Stimulated activated CD8-positive, alpha-beta memory T cell treated with anti-CD3 and anti-CD28 coated beads, Interleukin-12 subunit alpha, Interleukin-12 subunit beta, amount 100 ng/mL, for 4 hours (primary cell): ENCODE measurements at regions not wholly inside any gene's neighbourhood (a gene's known extent, or its start where the extent isn't known, plus 50 kb on each side); places are given as distances from the start of the nearest gene placed in this dataset.
A peak's percentile ranks its signal among the peaks of the same experiment; 100 is the strongest.
"Not testable (repeated sequence)": the region's sequence is repeated elsewhere in the genome, so short reads cannot be mapped to it uniquely, and the experiment has no call there.

Source experiments
- DNase-seq: peaks from one replicate; pipeline ENCODE4 v3.0.0-alpha.2; 2020; ENCODE audit warnings: low read depth

DNA sequence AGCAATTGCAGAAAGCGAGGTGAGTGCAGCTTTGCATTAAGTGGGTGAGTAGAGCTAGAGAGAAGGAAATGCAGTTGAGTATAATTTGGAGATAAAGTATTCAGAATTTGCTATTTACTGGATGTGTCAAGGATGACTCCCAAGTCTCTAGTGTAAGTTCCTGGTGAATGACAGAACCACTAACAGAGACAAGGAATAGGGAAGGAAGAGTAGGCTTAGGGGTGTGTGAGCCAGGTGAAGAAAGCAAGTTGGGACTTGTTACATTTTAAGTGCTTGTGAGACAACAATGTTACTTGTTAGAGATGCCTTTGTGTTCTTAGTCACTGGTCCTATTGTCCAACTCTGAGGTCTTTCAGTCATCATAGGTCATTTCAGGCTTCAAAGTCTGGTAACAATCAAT, 70.8 kb downstream of the TBC1D26 start:
- DNase-seq: not testable (repeated sequence)

DNA sequence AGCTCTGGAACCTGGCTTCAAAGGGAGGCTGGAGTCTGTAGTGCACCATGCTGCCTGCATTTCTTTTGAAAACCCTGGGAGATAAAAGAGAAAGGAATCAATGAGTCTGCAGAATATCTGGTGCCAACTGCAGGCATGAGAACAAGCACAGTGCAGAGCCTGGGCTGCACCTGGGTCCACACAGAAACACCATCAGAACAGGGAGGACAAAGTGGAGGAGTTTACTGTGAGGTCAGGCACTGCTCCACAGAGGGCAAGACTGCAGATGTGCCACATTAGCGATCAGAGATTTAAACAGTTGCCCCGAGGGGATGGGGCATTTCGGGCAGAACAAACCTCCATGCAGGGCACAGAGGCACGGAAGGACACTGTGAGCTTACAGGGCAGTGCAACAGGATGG, 74.7 kb downstream of the TBC1D26 start:
- not testable (repeated sequence) for DNase-seq

DNA sequence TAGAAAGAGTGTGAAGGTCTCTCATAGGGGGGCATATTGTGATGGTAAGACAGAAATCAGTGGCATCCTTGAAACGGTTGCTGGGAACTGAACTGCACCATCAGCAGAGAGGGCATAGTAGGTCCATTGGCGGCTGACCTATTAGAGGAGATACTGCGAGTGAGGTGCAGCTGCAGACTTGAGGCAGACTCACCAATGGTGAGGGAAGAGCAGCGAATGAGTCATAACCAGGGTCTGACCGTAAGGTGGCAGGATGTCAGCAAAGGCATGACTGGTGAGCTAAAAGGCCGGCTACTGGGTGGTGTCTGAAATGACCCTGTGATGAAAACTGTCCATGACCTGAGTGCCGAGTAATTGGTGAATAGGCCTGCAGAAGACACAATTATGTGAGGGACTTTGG, 81.3 kb downstream of the TBC1D26 start:
- DNase-seq: not testable (repeated sequence)

- not testable (repeated sequence) for DNase-seq
Observed at GRCh38 chr17:15814003-15814402, 81.9 kb downstream of the TBC1D26 start.

GRCh38 chr17:15817861-15818260, 85.8 kb downstream of the TBC1D26 start:
- not testable (repeated sequence) for DNase-seq

DNA sequence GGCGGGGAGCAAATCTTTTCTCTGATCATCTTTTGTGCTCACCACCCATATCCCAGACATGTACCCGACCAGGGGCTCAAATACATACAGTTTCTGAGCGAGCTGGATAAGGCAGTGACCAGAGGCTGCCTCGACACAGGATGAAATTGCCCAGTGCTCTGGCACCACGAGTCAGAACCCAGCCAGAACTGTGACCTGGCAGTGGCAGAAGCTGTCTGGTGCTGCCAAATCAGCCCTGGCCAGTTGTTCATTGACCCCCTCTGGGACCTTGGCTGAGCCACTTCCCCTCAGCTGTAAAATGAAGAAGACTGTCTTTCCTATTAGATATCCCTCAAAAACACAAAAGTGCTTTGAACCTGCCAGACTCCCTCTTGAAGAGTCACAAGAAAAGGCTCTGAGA, 90.2 kb downstream of the TBC1D26 start:
- DNase-seq: not testable (repeated sequence)

GRCh38 chr17:15828727-15829314, 96.7 kb downstream of the TBC1D26 start:
- peak; percentile 54 for DNase-seq

- DNase-seq: not testable (repeated sequence)
Observed at GRCh38 chr17:15830221-15830620, 98.1 kb downstream of the TBC1D26 start.

DNA sequence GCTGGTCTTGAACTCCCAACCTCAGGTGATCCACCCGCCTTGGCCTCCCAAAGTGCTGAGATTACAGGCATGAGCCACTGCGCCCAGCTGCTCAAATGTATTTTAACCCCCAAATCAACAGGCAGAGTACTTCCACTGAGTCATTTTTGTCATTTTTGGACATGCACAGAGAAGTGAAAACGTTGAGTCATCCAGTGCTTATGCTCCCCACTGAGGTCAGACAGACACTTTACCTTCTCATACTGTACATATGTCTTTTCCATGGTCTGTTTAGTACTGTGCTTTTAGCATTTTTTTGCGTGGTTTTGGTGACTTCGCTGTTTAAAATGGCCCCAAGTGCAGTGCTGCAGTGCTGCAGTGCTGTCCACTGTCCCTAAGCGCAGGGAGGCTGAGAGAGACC, 99.1 kb downstream of the TBC1D26 start:
- not testable (repeated sequence) for DNase-seq

- DNase-seq: not testable (repeated sequence)
Observed at GRCh38 chr17:15832921-15833480, 100.9 kb downstream of the TBC1D26 start.

- DNase-seq: not testable (repeated sequence)
Observed at GRCh38 chr17:15833890-15834289, 101.8 kb downstream of the TBC1D26 start.

GRCh38 chr17:15835481-15835880, 103.4 kb downstream of the TBC1D26 start:
- DNase-seq: not testable (repeated sequence)

DNA sequence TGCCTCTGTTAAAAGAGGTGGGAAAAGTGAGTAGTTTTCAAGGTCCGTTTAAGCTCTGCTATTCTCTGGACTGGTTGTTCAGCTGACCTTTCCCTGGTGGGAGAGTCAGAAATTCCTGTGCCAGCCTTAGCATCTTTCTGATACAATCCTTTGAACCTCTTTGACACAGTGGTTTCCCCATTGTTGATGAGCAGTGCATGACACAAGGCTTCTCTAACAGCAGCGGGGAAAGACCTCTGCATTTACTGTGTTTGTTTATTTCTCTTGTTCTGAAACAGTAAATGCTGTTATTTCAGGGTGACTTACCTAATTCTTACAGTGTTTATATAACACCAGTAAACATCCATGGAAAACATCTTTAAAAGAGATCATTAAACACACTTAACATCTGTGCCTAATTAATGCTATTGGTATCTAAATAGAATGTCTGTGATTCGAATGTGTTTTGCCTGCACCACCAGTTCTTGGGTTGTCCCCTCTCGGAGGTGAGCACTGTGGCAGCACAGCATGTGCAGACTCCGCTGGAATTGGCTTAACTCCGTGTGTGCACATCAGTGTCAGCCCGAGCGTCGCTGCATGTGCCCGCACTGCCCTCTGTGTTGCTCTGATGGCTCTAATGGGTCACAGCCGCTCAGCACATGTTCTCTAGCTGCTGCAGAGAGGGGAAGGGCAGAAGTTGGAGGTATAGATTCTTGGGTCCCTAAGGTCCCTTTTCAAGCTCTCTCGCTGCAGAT, 104.3 kb downstream of the TBC1D26 start:
- DNase-seq: not testable (repeated sequence)

DNA sequence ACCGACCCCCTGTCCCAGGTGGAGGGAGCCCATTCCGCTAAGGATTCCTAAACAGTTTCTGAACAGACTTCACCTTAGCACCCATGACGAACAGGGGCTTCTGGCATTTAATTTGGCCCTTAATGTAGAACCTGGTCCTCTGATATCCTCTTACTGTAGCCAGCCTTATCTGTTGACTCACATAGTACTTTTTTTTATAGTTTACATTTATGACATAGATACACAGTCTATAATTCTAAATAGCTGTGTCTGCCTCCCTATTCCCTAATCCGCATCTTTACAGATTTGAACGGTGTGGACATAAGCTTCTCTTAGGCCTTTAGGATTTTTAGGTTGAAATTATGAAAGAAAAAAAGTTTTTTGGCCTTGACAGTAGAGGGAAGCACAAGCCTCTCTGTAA, 104.9 kb downstream of the TBC1D26 start:
- not testable (repeated sequence) for DNase-seq

DNA sequence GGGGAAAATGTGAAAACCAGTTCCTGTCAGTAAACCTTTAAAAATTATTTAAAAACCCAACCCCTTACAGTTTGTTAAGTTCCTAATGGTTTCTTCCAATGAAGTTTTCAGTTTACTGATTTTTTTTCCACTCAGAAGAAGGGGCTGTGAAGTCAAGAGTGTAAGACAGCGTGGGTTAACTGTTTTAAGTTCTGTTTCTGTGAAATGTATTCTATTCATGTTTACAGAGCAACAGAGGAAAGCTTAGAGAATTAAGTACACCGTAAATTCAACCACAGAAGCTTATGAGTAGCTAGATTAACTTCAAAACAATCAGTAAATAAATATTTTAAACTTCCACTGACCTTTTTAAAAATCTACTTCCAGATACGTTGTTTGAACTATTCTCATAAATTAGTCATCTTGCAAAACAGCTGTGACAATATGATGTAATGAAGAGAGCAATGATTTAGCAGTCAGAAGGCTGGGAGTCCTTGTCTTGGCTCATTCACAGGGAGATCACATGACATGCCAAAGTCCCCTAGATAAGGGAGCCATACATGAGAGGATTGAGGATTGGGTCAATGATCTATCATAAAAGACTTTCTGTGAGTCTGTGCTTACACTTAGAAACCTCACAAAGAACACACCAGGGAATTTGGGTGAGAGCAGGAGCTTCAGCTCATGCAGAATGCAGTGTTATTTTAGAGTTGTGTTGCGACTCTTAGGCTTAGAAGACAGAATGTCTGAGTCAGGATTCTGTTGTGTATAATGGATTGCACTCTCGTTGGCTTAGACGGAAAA, 97.3 kb upstream of the ADORA2B start:
- DNase-seq: not testable (repeated sequence)

DNA sequence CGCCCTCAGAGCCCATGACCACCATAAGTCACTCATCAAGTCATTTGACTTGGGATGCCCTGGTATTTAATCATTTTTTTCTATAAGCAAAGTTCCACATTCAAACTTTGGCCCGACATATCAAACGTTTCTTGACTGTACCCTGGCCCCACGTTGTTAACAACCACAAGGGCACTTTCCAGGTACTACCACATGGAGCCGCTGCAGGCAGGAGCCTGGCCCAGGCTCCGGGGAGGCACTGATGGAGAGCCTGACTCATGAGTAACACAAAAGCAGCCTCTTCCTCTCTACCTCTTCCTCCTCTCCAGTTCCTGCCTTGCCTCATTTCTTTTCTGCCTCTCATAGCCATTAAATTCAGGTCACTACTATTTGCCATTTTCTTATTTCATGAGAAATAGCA, 95.9 kb upstream of the ADORA2B start:
- DNase-seq: peak; percentile 19

- DNase-seq: not testable (repeated sequence)
Observed at GRCh38 chr17:15850071-15850470, 94.9 kb upstream of the ADORA2B start.

- DNase-seq: not testable (repeated sequence)
Observed at GRCh38 chr17:15850687-15851086, 94.2 kb upstream of the ADORA2B start.

DNA sequence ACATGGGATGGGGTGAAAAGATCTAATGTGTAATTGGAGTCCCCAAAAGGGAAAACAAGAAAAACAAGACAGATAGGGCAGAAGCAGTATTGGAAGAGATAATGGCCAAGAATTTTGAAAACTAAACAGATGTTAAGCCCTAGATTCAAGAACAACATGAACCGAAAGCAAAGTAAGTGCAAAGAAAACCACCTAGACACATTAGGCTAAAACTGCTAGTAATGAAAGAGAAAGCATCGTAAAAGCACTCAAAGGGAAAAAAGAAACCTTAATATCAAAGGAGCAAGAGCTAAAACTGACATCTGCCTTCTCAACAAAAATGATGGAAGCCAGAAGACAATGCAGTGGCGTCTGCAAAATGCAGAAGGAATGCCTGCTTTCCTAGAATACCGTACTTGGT, 92.1 kb upstream of the ADORA2B start:
- not testable (repeated sequence) for DNase-seq

DNA sequence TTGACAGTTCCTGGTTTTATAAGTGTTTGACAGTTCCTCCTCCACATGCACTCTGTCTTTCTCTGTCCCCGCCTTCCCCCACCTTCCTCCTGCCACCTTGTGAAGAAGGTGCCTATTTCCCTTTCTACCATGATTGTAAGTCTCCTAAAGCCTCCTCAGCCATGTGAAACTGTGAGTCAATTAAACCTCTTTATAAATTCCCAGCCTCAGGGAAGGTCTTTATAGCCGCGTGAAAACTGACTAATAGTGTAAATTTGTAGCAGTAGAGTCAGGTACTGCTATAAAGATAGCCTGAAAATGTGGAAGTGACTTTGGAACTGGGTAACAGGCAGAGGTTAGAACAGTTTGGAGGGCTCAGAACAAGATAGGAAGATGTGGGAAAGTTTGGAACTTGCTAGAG, 88.7 kb upstream of the ADORA2B start:
- not testable (repeated sequence) for DNase-seq

DNA sequence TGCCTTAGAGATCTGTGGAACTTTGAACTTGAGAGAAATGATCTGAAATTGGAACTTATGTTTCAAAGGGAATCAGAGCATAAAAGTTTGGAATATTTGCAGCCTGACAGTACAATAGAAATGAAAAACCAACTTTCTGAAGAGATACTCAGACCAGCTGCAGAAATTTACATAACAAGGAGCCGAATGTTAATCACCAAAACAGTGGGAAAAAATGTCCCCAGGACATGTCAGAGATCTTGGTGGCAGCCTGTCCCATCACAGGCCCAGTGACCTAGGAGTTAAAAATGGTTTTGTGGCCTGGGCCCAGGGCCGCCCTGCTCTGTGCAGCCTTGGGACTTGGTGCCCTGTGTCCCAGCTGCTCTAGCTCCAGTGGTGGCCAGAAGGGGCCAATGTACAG, 88.2 kb upstream of the ADORA2B start:
- DNase-seq: not testable (repeated sequence)

DNA sequence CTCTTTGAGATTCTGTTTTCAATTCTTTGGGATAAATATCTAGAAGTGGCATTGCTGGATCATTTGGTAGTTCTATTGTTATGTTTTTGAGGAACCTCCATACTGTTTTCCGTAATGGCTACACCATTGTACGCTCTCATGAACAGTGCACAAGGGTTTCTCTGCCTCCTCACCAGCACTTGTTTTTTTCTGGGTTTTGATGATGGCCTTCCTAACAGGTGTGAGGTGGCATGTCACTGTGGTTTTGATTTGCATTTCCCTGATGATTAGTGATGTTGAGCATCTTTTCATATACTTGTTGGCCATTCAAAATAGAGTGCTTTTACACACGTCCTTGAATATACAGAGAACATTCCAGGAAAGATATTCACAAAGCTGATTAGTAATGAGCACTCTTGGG, 86.8 kb upstream of the ADORA2B start:
- not testable (repeated sequence) for DNase-seq
